ENCODE measurements at regions not wholly inside any gene's neighbourhood (a gene's known extent, or its start where the extent isn't known, plus 50 kb on each side); places are given as distances from the start of the nearest gene placed in this dataset.

DNA sequence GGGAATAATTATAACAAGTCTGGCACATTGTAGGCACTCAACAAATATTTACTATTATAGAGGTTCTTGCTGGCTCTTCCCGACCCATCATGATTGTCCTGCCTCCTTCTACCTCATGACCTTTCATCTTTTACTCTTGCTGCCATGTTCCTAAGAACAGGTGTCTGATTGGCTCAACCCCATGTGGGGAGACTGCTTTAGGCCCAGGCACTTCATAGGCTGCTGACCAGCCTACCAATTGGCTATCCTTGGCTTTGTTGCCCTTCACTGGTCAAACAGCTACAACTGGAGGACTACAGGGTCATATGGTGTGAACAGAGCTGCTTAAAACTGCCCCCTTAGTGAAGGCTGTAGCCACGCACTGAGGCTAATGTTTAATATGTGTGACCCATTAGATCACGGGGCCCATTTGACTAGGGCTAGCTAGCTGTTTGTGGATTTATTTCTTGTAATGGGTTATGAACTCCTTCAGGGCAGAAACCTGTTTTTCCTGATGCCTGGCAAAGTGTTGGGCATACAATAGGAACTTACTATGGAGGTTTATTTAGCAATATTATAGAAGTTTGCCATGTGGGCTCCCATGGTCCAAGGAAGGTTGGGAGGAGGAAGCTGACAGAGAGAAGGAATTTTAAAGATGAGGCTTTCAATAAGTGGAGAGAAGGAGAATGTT is 239.9 kb upstream of the TBC1D5 start:
- CTCF ChIA-PET: no interaction called here
- 77% methylated on average over 3 of the region's 3 CpGs for WGBS (ENCODE audit: insufficient coverage)

DNA sequence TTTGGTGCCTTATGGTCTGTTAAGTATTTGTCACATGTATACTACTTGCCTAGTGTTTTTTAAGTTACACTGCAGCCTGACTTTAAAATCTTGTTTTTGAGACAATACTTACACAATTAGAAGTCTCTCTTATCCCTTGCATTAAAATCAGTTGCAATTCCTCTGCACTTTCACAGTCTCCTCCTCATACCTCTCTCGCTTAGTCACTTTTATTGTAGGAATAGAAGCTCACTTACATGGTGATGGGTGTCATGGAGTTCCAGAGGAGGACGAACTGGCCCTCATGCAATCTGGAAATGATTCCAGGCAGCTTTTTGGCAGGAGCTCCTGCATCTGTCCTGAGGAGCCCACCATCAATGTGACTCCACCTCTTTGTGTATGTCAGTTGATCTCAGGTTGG is 238.4 kb upstream of the TBC1D5 start:
- Histone ChIP-seq H3K36me3 (ENCODE audit: control insufficient read depth in 2 of 2, extremely low read depth in 1 of 2, insufficient read depth in 1 of 2, low read length in 1 of 2) (no peaks in the 10 kb centered on the region), H3K4me3 (ENCODE audit: control insufficient read depth in 1 of 2, extremely low read depth in 1 of 2, low read length in 1 of 2) (no peak overlapping the region), H3K9me3 (no peaks in the 10 kb centered on the region), H3K4me1 (ENCODE audit: control insufficient read depth in 1 of 2, extremely low read depth in 1 of 2, insufficient read depth in 2 of 2, low read length in 2 of 2) (no peaks in the 10 kb centered on the region), H3K27ac (ENCODE audit: low read length) (no peak overlapping the region), H3K27me3 (replicated peaks in 1 of 2; ENCODE audit: control insufficient read depth in 2 of 2, extremely low read depth in 1 of 2, insufficient read depth in 2 of 2, low read length in 1 of 2) (peaks cover 0 to 5% of the 10 kb centered on the region in 2 experiments)
- DNase-seq (no peak), ATAC-seq (replicated peaks in 1 of 4) (no peak)
- Mint-ChIP-seq H3K27me3 (peaks cover 0 to 13% of the 10 kb centered on the region in 2 donors), H3K27ac (no peak overlapping the region), H3K4me3 (no peak overlapping the region), H3K36me3 (no peaks in the 10 kb centered on the region), H3K9me3 (no peaks in the 10 kb centered on the region), H3K4me1 (no peaks in the 10 kb centered on the region)
- POLR2A ChIA-PET: no interaction called here
- CTCF ChIA-PET: no interaction called here
- WGBS (ENCODE audit: insufficient coverage): no CpG with 5 or more reads among the region's 2 CpGs

More for the DNA sequence above, 239.9 kb upstream of the TBC1D5 start:
- Mint-ChIP-seq H3K4me1 (no peaks in the 10 kb centered on the region), H3K27me3 (peaks cover 0 to 18% of the 10 kb centered on the region in 2 donors), H3K27ac (no peak overlapping the region), H3K4me3 (no peak overlapping the region), H3K36me3 (no peaks in the 10 kb centered on the region), H3K9me3 (no peaks in the 10 kb centered on the region)
- Histone ChIP-seq H3K36me3 (ENCODE audit: control insufficient read depth in 2 of 2, extremely low read depth in 1 of 2, insufficient read depth in 1 of 2, low read length in 1 of 2) (no peaks in the 10 kb centered on the region), H3K9me3 (no peaks in the 10 kb centered on the region), H3K27me3 (replicated peaks in 1 of 2; ENCODE audit: control insufficient read depth in 2 of 2, extremely low read depth in 1 of 2, insufficient read depth in 2 of 2, low read length in 1 of 2) (peaks cover 0 to 5% of the 10 kb centered on the region in 2 experiments), H3K27ac (ENCODE audit: low read length) (no peak overlapping the region), H3K4me3 (ENCODE audit: control insufficient read depth in 1 of 2, extremely low read depth in 1 of 2, low read length in 1 of 2) (no peak overlapping the region), H3K4me1 (ENCODE audit: control insufficient read depth in 1 of 2, extremely low read depth in 1 of 2, insufficient read depth in 2 of 2, low read length in 2 of 2) (no peaks in the 10 kb centered on the region)
- DNase-seq (no peak), ATAC-seq (replicated peaks in 1 of 4) (no peak)
- POLR2A ChIA-PET: no interaction called here

DNA sequence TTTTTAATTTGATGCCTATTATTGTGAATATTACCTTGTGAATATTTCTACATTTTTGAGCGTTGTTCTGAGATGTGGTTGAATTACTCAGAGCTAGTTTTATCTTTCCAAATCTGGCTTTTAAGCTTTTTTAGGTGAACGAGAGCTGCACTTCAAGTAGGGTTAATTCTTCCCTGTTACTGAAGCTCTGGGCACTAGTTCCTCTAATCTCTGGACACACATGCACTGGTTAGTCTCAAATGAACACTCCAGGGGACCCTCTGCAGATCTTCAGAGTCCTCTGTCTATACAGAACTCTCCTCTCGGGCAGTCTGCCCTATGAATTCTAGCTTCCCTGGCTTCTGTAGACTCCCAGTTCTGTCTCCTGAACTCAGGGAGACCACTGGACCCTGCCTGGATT is 237.5 kb upstream of the TBC1D5 start:
- no peaks in the 10 kb centered on the region for H3K9me3 Mint-ChIP-seq
- POLR2A ChIA-PET: no interaction called here
- WGBS (ENCODE audit: insufficient coverage): 67% methylated on average over 2 of the region's 3 CpGs
- CTCF ChIA-PET: no interaction called here
- Histone ChIP-seq H3K9me3 (no peaks in the 10 kb centered on the region), H3K4me1 (ENCODE audit: control insufficient read depth in 1 of 2, extremely low read depth in 1 of 2, insufficient read depth in 2 of 2, low read length in 2 of 2) (no peaks in the 10 kb centered on the region), H3K27me3 (replicated peaks in 1 of 2; ENCODE audit: control insufficient read depth in 2 of 2, extremely low read depth in 1 of 2, insufficient read depth in 2 of 2, low read length in 1 of 2) (peaks cover 0 to 5% of the 10 kb centered on the region in 2 experiments), H3K27ac (ENCODE audit: low read length) (no peak overlapping the region), H3K4me3 (ENCODE audit: control insufficient read depth in 1 of 2, extremely low read depth in 1 of 2, low read length in 1 of 2) (no peak overlapping the region), H3K36me3 (ENCODE audit: control insufficient read depth in 2 of 2, extremely low read depth in 1 of 2, insufficient read depth in 1 of 2, low read length in 1 of 2) (no peaks in the 10 kb centered on the region)
- peaks cover 0 to 13% of the 10 kb centered on the region in 2 donors for H3K27me3 Mint-ChIP-seq
- no peak overlapping the region for H3K27ac Mint-ChIP-seq
- no peak for ATAC-seq (replicated peaks in 1 of 4)
- H3K4me1 Mint-ChIP-seq: no peaks in the 10 kb centered on the region
- H3K36me3 Mint-ChIP-seq: no peaks in the 10 kb centered on the region
- H3K4me3 Mint-ChIP-seq: no peak overlapping the region
- DNase-seq: no peak

DNA sequence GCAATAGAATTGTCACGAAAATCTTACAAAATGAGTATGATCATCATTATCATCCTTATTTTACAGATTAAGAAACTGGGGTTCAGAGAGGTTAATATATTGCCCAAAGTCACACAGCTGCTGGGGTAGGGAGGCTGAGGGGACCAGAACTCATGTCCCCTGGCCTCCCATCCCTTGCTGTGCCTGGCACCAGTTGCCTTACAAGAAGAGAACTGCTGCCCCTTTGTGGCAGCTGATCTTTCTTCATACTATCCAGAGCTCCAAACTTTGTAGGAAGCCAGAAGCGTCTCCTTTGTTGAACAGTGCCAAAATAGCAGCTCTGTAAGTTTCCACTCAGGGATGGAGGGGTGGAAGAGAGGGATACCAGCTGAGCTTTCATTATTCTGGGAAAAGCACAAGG is 236.8 kb upstream of the TBC1D5 start:
- Histone ChIP-seq H3K27me3 (replicated peaks in 1 of 2; ENCODE audit: control insufficient read depth in 2 of 2, extremely low read depth in 1 of 2, insufficient read depth in 2 of 2, low read length in 1 of 2) (peaks cover 0 to 5% of the 10 kb centered on the region in 2 experiments), H3K36me3 (ENCODE audit: control insufficient read depth in 2 of 2, extremely low read depth in 1 of 2, insufficient read depth in 1 of 2, low read length in 1 of 2) (no peaks in the 10 kb centered on the region), H3K4me3 (ENCODE audit: control insufficient read depth in 1 of 2, extremely low read depth in 1 of 2, low read length in 1 of 2) (no peak overlapping the region), H3K27ac (ENCODE audit: low read length) (no peak overlapping the region), H3K9me3 (no peaks in the 10 kb centered on the region), H3K4me1 (ENCODE audit: control insufficient read depth in 1 of 2, extremely low read depth in 1 of 2, insufficient read depth in 2 of 2, low read length in 2 of 2) (no peaks in the 10 kb centered on the region)
- ChIA-PET POLR2A (no interaction called here), CTCF (interaction anchor here in 1 of 2 donors (0.6 kb wide), 1 partner anchor 133 kb away, joined by 9 read pairs; no protein-coding TSS in a partner anchor)
- Mint-ChIP-seq H3K9me3 (no peaks in the 10 kb centered on the region), H3K36me3 (no peaks in the 10 kb centered on the region), H3K4me1 (no peaks in the 10 kb centered on the region), H3K27me3 (peaks cover 0 to 13% of the 10 kb centered on the region in 2 donors), H3K4me3 (no peak overlapping the region), H3K27ac (no peak overlapping the region)
- ATAC-seq (replicated peaks in 1 of 4) (no peak), DNase-seq (no peak)
- WGBS (ENCODE audit: insufficient coverage): no CpG with 5 or more reads among the region's 2 CpGs

DNA sequence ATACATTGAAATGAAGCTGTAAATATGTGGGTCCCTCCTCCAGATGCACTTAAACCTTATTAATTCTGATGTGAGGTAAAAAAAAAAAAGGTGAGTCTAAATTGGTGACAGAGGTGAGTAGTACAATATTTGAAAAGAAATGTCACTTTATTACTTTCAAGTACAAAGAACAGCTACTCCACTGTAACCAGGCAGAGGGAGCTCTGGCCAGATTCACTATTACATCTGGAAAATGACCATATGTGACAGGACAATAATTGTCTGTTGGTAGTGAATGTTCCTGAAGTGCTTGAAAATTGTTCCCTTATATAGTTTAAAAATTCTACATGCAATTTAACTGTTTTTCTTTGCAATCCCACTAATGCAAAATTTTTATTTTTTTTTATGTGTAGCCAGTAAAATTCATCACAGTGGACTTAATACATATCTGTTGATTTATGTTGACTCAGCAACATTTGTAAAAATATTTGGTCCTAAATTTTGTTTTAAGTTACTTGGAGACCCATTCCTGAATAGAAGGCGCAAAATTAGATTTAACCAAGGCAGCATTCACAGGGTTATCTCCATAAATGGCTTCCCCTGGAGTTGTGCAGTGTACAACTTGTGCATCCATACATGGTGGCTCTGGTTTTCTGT is 231.9 kb upstream of the TBC1D5 start:
- Histone ChIP-seq H3K27ac (ENCODE audit: low read length) (no peak overlapping the region), H3K9me3 (no peaks in the 10 kb centered on the region), H3K27me3 (replicated peaks in 1 of 2; ENCODE audit: control insufficient read depth in 2 of 2, extremely low read depth in 1 of 2, insufficient read depth in 2 of 2, low read length in 1 of 2) (no peaks in the 10 kb centered on the region), H3K4me3 (ENCODE audit: control insufficient read depth in 1 of 2, extremely low read depth in 1 of 2, low read length in 1 of 2) (no peak overlapping the region), H3K4me1 (ENCODE audit: control insufficient read depth in 1 of 2, extremely low read depth in 1 of 2, insufficient read depth in 2 of 2, low read length in 2 of 2) (no peaks in the 10 kb centered on the region), H3K36me3 (ENCODE audit: control insufficient read depth in 2 of 2, extremely low read depth in 1 of 2, insufficient read depth in 1 of 2, low read length in 1 of 2) (no peaks in the 10 kb centered on the region)
- peaks cover 2 to 6% of the 10 kb centered on the region in 2 donors for H3K27me3 Mint-ChIP-seq
- H3K4me1 Mint-ChIP-seq: no peaks in the 10 kb centered on the region
- POLR2A ChIA-PET: interaction anchor here in 1 of 2 donors (0.7 kb wide), 1 partner anchor 79 kb away, joined by 3 read pairs; no protein-coding TSS in a partner anchor
- H3K9me3 Mint-ChIP-seq: no peaks in the 10 kb centered on the region
- no peak for ATAC-seq (replicated peaks in 1 of 4)
- no peak overlapping the region for H3K27ac Mint-ChIP-seq
- CTCF ChIA-PET: no interaction called here
- DNase-seq: no peak
- WGBS (ENCODE audit: insufficient coverage): no CpG with 5 or more reads among the region's 1 CpG
- no peak overlapping the region for H3K4me3 Mint-ChIP-seq
- H3K36me3 Mint-ChIP-seq: no peaks in the 10 kb centered on the region

DNA sequence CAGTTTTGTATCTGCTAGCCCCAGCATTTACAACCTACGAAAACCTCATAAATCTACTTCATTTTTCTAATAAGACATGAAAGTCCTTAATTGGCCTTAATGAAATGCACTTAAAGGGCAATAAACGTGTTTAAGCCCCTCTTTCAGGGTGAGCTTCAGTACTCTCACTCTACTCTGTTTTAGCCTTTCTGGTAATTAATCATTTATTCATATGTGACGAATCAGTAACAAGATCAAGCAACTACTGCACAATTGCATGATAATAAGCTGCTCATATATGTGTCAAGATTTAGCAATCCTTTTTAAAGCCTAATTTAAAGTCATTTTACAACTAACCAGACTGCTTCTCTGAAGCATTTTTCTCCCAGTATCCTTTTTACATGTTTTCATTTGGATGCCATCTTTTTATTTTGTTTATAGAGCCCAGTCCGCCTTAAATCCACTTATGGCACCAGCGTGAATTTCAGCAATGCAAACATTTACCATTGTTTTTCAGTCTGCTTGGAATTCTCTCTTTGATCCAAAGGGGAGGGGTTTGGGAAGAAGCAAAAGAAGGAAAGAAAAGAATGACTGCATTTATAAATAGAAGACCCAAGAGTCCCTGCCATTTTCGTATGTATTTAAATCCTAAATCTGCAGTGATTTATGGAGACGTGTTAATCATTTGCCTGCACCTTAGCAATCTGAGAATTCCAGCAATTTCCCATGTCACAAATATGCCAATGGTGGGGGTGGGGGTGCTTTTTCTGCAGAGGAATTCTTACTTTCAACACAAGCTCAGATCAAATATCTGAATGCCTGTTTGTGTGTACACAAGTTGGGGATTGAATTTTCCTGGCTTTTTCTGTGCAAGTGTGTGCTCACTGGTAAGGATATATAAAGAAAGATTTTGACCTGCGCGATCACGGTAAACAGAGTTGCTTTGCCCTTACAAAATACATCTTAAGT is 230.8 kb upstream of the TBC1D5 start:
- ATAC-seq (replicated peaks in 1 of 4) (no peak), DNase-seq (no peak)
- no peaks in the 10 kb centered on the region for H3K4me1 Mint-ChIP-seq
- CTCF ChIA-PET: interaction anchor here in 1 of 2 donors (0.5 kb wide), 1 partner anchor 1792 kb away, joined by 3 read pairs; no protein-coding TSS in a partner anchor
- no peak overlapping the region for H3K27ac Mint-ChIP-seq
- Histone ChIP-seq H3K4me1 (ENCODE audit: control insufficient read depth in 1 of 2, extremely low read depth in 1 of 2, insufficient read depth in 2 of 2, low read length in 2 of 2) (no peaks in the 10 kb centered on the region), H3K27me3 (replicated peaks in 1 of 2; ENCODE audit: control insufficient read depth in 2 of 2, extremely low read depth in 1 of 2, insufficient read depth in 2 of 2, low read length in 1 of 2) (no peaks in the 10 kb centered on the region), H3K27ac (ENCODE audit: low read length) (no peak overlapping the region), H3K36me3 (ENCODE audit: control insufficient read depth in 2 of 2, extremely low read depth in 1 of 2, insufficient read depth in 1 of 2, low read length in 1 of 2) (no peaks in the 10 kb centered on the region), H3K9me3 (no peaks in the 10 kb centered on the region), H3K4me3 (ENCODE audit: control insufficient read depth in 1 of 2, extremely low read depth in 1 of 2, low read length in 1 of 2) (no peak overlapping the region)
- WGBS (ENCODE audit: insufficient coverage): 86% methylated on average over 1 of the region's 10 CpGs
- POLR2A ChIA-PET: interaction anchor here in 1 of 2 donors (0.7 kb wide), 1 partner anchor 80 kb away, joined by 3 read pairs; no protein-coding TSS in a partner anchor
- H3K4me3 Mint-ChIP-seq: no peak overlapping the region
- H3K9me3 Mint-ChIP-seq: no peaks in the 10 kb centered on the region
- H3K27me3 Mint-ChIP-seq: peaks cover 2 to 6% of the 10 kb centered on the region in 2 donors
- no peaks in the 10 kb centered on the region for H3K36me3 Mint-ChIP-seq
